IMR-90 (cell line): ENCODE measurements at regions not wholly inside any gene's neighbourhood (a gene's known extent, or its start where the extent isn't known, plus 50 kb on each side); places are given as distances from the start of the nearest gene placed in this dataset.

Experiments used
- ATAC-seq: fragments of 200-7000 bp; cut with Tn5 transposase; 2 replicates; pipeline ENCODE4 v1.9.1; 2020; ENCODE audit warnings: low read depth, mild to moderate bottlenecking, moderate library complexity
- BruUV-seq: library from RNA; stranded (reverse); fragments of 400-500 nt; replicated peaks from 2 replicates; lab custom pipeline; 2021; lab: Mats Ljungman, UMichigan
- CTCF ChIA-PET: fragments of 300-600 bp; formaldehyde crosslinking; extraction: SDS; loops from one replicate; lab custom pipeline; 2021; ENCODE audit warnings: antibody characterized with exemption; lab: Yijun Ruan, JAX
- POLR2A ChIA-PET: fragments of 300-600 bp; sonication (Branson Sonifier 250); formaldehyde crosslinking; loops from one replicate; lab custom pipeline; 2022; ENCODE audit warnings: antibody characterized with exemption; ENCODE audit not compliant: unreplicated experiment; lab: Charles Lee
- DNase-seq: peaks from one replicate; pipeline ENCODE4 v3.0.0; 2013
- H2AFZ ChIP-seq: replicated peaks from 2 replicates; pipeline ENCODE3; 2013; ENCODE audit warnings: low read length, mild to moderate bottlenecking; ENCODE audit not compliant: poor library complexity
- H2AK5ac ChIP-seq: 2 replicates; pipeline ENCODE4 v1.6.1; 2013; ENCODE audit warnings: low read depth, low read length, inconsistent platforms
- H2AK9ac ChIP-seq: replicated peaks from 2 replicates; pipeline ENCODE3; 2013; ENCODE audit warnings: mild to moderate bottlenecking, low read depth, low read length, moderate library complexity; ENCODE audit not compliant: poor library complexity
- H2BK120ac ChIP-seq: 2 replicates; pipeline ENCODE4 v1.6.1; 2013; ENCODE audit warnings: low read depth, low read length, inconsistent platforms
- H2BK15ac ChIP-seq: 3 replicates; pipeline ENCODE4 v1.6.1; 2013; ENCODE audit warnings: low read depth, low read length, inconsistent platforms
- H2BK20ac ChIP-seq: 2 replicates; pipeline ENCODE4 v1.6.1; 2013; ENCODE audit warnings: low read depth, mild to moderate bottlenecking, inconsistent platforms, low read length, moderate library complexity
- H2BK5ac ChIP-seq: 2 replicates; pipeline ENCODE4 v1.6.1; 2013; ENCODE audit warnings: mild to moderate bottlenecking, low read depth, low read length, inconsistent platforms; ENCODE audit not compliant: poor library complexity, severe bottlenecking
- H3K14ac ChIP-seq: replicated peaks from 2 replicates; pipeline ENCODE4 v1.6.1; 2013; ENCODE audit warnings: low read depth, low read length, inconsistent platforms
- H3K18ac ChIP-seq: 2 replicates; pipeline ENCODE4 v1.6.1; 2013; ENCODE audit warnings: low read depth, low read length, control low read depth
- H3K23ac ChIP-seq: 2 replicates; pipeline ENCODE4 v1.6.1; 2013; ENCODE audit warnings: low read depth, low read length, inconsistent platforms
- H3K27ac ChIP-seq: 2 replicates; pipeline ENCODE4 v1.5.1; 2013; ENCODE audit warnings: mild to moderate bottlenecking, control low read depth, low read length; ENCODE audit not compliant: insufficient read depth
- H3K27me3 ChIP-seq: 2 replicates; pipeline ENCODE4 v1.6.1; 2013; ENCODE audit warnings: low read length; ENCODE audit not compliant: control insufficient read depth, insufficient read depth
- H3K36me3 ChIP-seq: 2 replicates; pipeline ENCODE4 v1.6.1; 2013; ENCODE audit warnings: low read length, mixed read lengths; ENCODE audit not compliant: control insufficient read depth, insufficient read depth
- H3K4ac ChIP-seq: 2 replicates; pipeline ENCODE4 v1.6.1; 2013; ENCODE audit warnings: low read depth, low read length, inconsistent platforms
- H3K4me1 ChIP-seq: 2 replicates; pipeline ENCODE4 v1.6.1; 2013; ENCODE audit warnings: low read length, mixed read lengths; ENCODE audit not compliant: control insufficient read depth, insufficient read depth
- H3K4me2 ChIP-seq: 2 replicates; pipeline ENCODE4 v1.6.1; 2013; ENCODE audit warnings: low read depth, mild to moderate bottlenecking, control low read depth, low read length, moderate library complexity
- H3K4me3 ChIP-seq: 2 replicates; pipeline ENCODE4 v1.5.1; 2013; ENCODE audit warnings: low read depth, mild to moderate bottlenecking, control low read depth, low read length, moderate library complexity; ENCODE audit not compliant: insufficient read depth
- H3K56ac ChIP-seq: 2 replicates; pipeline ENCODE4 v1.6.1; 2013; ENCODE audit warnings: low read length, inconsistent platforms; ENCODE audit not compliant: insufficient read depth; ENCODE audit errors: extremely low read depth
- H3K79me1 ChIP-seq, 2 experiments: 2 replicates each; pipeline ENCODE4 v1.6.1; 2013; ENCODE audit warnings: low read length in 2 of 2, inconsistent platforms in 1 of 2, low read depth in 1 of 2
- H3K9ac ChIP-seq: 2 replicates; pipeline ENCODE4 v1.6.1; 2013; ENCODE audit warnings: low read depth, low read length, control low read depth
- H3K9me1 ChIP-seq: 2 replicates; pipeline ENCODE4 v1.6.1; 2013; ENCODE audit warnings: low read length, inconsistent platforms; ENCODE audit not compliant: insufficient read depth
- H3K9me3 ChIP-seq: 2 replicates; pipeline ENCODE4 v1.6.1; 2013; ENCODE audit warnings: low read length; ENCODE audit not compliant: control insufficient read depth, insufficient read depth
- H4K20me1 ChIP-seq: 2 replicates; pipeline ENCODE4 v1.6.1; 2013; ENCODE audit warnings: low read length, inconsistent platforms; ENCODE audit not compliant: insufficient read depth
- H4K5ac ChIP-seq: 2 replicates; pipeline ENCODE4 v1.6.1; 2013; ENCODE audit warnings: mild to moderate bottlenecking, low read depth, low read length, control low read depth
- H4K8ac ChIP-seq, 2 experiments: 2 replicates each; pipeline ENCODE4 v1.6.1; 2013; ENCODE audit warnings: low read depth in 2 of 2, low read length in 2 of 2, control low read depth in 1 of 2, inconsistent platforms in 1 of 2
- H4K91ac ChIP-seq: 2 replicates; pipeline ENCODE4 v1.6.1; 2013; ENCODE audit warnings: low read depth, low read length, inconsistent platforms; ENCODE audit not compliant: insufficient read depth
- CEBPB ChIP-seq: IDR thresholded peaks from 2 replicates; pipeline ENCODE4 v1.6.1; 2012; ENCODE audit warnings: low read depth, low read length, improper control_type of control experiment
- CTCF ChIP-seq: conservative IDR thresholded peaks from 2 replicates; pipeline ENCODE4 v1.5.1; 2012; ENCODE audit warnings: mild to moderate bottlenecking, low read depth, low read length, improper control_type of control experiment
- ELK1 ChIP-seq: fragments of 150-350 bp; IDR thresholded peaks from 2 replicates; pipeline ENCODE4 v1.6.1; 2016; ENCODE audit warnings: low read depth, mild to moderate bottlenecking, low read length, moderate library complexity, borderline replicate concordance
- FOS ChIP-seq: fragments of 150-350 bp; IDR thresholded peaks from 2 replicates; pipeline ENCODE4 v1.6.1; 2016; ENCODE audit warnings: low read depth, low read length
- MAFK ChIP-seq: IDR thresholded peaks from 2 replicates; pipeline ENCODE4 v1.6.1; 2012; ENCODE audit warnings: low read depth, low read length, improper control_type of control experiment
- MAZ ChIP-seq: IDR thresholded peaks from 2 replicates; pipeline ENCODE4 v1.6.1; 2012; ENCODE audit warnings: low read depth, mild to moderate bottlenecking, low read length, improper control_type of control experiment, moderate library complexity, borderline replicate concordance
- MXI1 ChIP-seq: IDR thresholded peaks from 2 replicates; pipeline ENCODE4 v1.6.1; 2012; ENCODE audit warnings: low read depth, mild to moderate bottlenecking, low read length, moderate library complexity, borderline replicate concordance
- NFE2L2 ChIP-seq: fragments of 150-350 bp; IDR thresholded peaks from 2 replicates; pipeline ENCODE4 v1.6.1; 2016; ENCODE audit warnings: low read depth, mild to moderate bottlenecking, low read length
- POLR2A ChIP-seq: IDR thresholded peaks from 2 replicates; pipeline ENCODE4 v1.6.1; 2012; ENCODE audit warnings: mild to moderate bottlenecking, low read depth, low read length
- SMC3 ChIP-seq: fragments of 150-350 bp; IDR thresholded peaks from 2 replicates; pipeline ENCODE4 v1.6.1; 2016; ENCODE audit warnings: low read depth, mild to moderate bottlenecking, antibody characterized with exemption, low read length, moderate library complexity
- USF2 ChIP-seq: fragments of 150-350 bp; IDR thresholded peaks from 2 replicates; pipeline ENCODE4 v1.6.1; 2017; ENCODE audit warnings: mild to moderate bottlenecking, antibody characterized with exemption, low read length, low read depth
- WGBS, 2 experiments: methylation state at CpG; one replicate each; pipeline versions ENCODE4 v1.1.5 to v1.1.7; 2013; ENCODE audit warnings: missing lambda C conversion rate in 2 of 2; ENCODE audit not compliant: insufficient read length in 1 of 2; ENCODE audit errors: extremely low coverage in 2 of 2; 5-methylcytosine and 5-hydroxymethylcytosine counted together
- dilution Hi-C: fragments of 300-500 bp; cut with HindIII; formaldehyde crosslinking; loops from one replicate; pipeline ENCODE4 v1.14.3; 2018; ENCODE audit warnings: low sequenced_read_pairs; ENCODE audit not compliant: unreplicated experiment
- in situ Hi-C: fragments of 300-500 bp; cut with MboI; formaldehyde crosslinking; loops from 3 replicates; pipeline ENCODE4 v1.14.3; 2019; ENCODE audit warnings: low sequenced_read_pairs, inconsistent platforms, mixed read lengths
- intact Hi-C: fragments of 100-400 bp; cut with micrococcal nuclease; formaldehyde crosslinking; loops from 2 replicates; pipeline ENCODE4 v1.10.0; 2022

- DNase-seq: no peak
- peak overlapping the region; percentile 58 for H2BK5ac ChIP-seq
- no peaks in the 10 kb centered on the region for H3K27me3 ChIP-seq
- no peak overlapping the region for H3K27ac ChIP-seq
- dilution Hi-C loops (no loop called here), intact Hi-C loops (no loop called here), in situ Hi-C loops (no loop called here)
- H4K5ac ChIP-seq: peak overlapping the region; percentile 49; the same call in 1 of the 2 replicates
- no peak overlapping the region for H3K4me3 ChIP-seq
- no peaks in the 10 kb centered on the region for H4K20me1 ChIP-seq
- no peak overlapping the region for H2AFZ ChIP-seq
- ATAC-seq: no peak
- WGBS, 2 experiments: no CpG with 5 or more reads among the region's 1 CpG
- peak overlapping the region; percentile 66; the same call in 1 of the 2 replicates for H3K18ac ChIP-seq
- POLR2A ChIA-PET: no interaction called here
- no peaks in the 10 kb centered on the region for H3K36me3 ChIP-seq
- peak overlapping the region; percentile 74 for H2BK120ac ChIP-seq
- no peak for TF ChIP-seq POLR2A
- no peak for TF ChIP-seq ELK1
- TF ChIP-seq CTCF: no peak
- TF ChIP-seq MXI1: no peak
- TF ChIP-seq SMC3: no peak
- TF ChIP-seq MAFK: no peak
- TF ChIP-seq CEBPB: no peak
- TF ChIP-seq MAZ: no peak
- TF ChIP-seq USF2: no peak
- TF ChIP-seq FOS: no peak
- TF ChIP-seq NFE2L2: no peak
- H3K4me1 ChIP-seq: peaks cover 4% of the 10 kb centered on the region
- peak overlapping the region; percentile 29; the same call in 1 of the 2 replicates for H3K4me2 ChIP-seq
- H4K8ac ChIP-seq: peak overlapping the region in 1 of 2 experiments; percentile 48; a peak in 1 of 4 replicates
- H3K9ac ChIP-seq: no peak overlapping the region; the same call in 1 of the 2 replicates
- H2BK20ac ChIP-seq: peak overlapping the region; percentile 50
- H4K91ac ChIP-seq: no peak overlapping the region
- peak overlapping the region; percentile 82 for H3K4ac ChIP-seq
- H3K14ac ChIP-seq: 0 out of 2 replicates have a peak overlapping the region, but pooled peaks have one; percentile 24
- H3K79me1 ChIP-seq: peaks cover 18 to 19% of the 10 kb centered on the region in 2 experiments
- no peak overlapping the region for H3K23ac ChIP-seq
- H2BK15ac ChIP-seq: peak overlapping the region; percentile 59; the same call in 1 of the 3 replicates
- peak overlapping the region; percentile 67; the same call in 1 of the 2 replicates for H2AK5ac ChIP-seq
- CTCF ChIA-PET: no interaction called here
- H3K9me1 ChIP-seq: peaks cover 2% of the 10 kb centered on the region; the same call in 1 of the 2 replicates
- H2AK9ac ChIP-seq: no peak overlapping the region
- H3K56ac ChIP-seq: no peak overlapping the region; the same call in 1 of the 2 replicates
- H3K9me3 ChIP-seq: no peaks in the 10 kb centered on the region
- BruUV-seq: no TSS peak
Measured at GRCh38 chr4:125392694-125393093, 77.9 kb downstream of the FAT4 start.
